ENCODE measurements at regions not wholly inside any gene's neighbourhood (a gene's known extent, or its start where the extent isn't known, plus 50 kb on each side); places are given as distances from the start of the nearest gene placed in this dataset.

DNA sequence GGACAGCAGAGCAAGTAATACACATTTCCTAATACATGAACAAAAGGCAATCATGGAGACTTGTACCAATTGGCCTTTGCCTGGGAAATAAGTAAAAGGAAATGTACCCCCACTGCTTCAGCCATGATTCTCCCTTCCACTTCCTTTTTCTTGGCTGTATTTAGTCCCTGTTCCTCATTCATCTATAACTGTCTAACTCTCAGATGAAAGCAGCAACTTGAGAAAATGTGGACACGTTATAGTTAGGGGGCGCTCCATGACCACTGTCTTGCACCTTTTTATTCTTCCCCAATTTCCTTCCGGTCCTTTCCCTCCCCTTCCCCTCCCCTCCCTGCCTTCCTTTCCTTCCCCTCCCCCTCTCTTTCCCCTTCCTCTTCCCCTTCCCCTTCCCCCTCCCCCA lies 61.3 kb upstream of the BARX2 start:
- H4K20me1 ChIP-seq (ENCODE audit: insufficient read depth, low read length) = no peaks in the 10 kb centered on the region
- no peaks in the 10 kb centered on the region for H3K9me3 ChIP-seq (ENCODE audit: low read length)
- DNase-seq (ENCODE audit: low spot score) (no peak), ATAC-seq (no peak), FAIRE-seq (no peak)
- POLR2A ChIA-PET = no interaction called here
- H3K9ac ChIP-seq (ENCODE audit: insufficient read depth, low read depth, low read length) = no peak overlapping the region
- in situ Hi-C loops (cut with HindIII; ENCODE audit: extremely low pct_ligation_motif_present, low pct_unique_long_range_greater_than_20kb) (no loop called here), intact Hi-C loops (cut with micrococcal nuclease; ENCODE audit: unreplicated experiment) (no loop called here)
- CTCF ChIA-PET (ENCODE audit: low intra/inter-chr PET ratio, low total read pairs) = interaction anchor here (0.8 kb wide), 1 partner anchor 17 kb away, joined by 3 read pairs; no protein-coding TSS in a partner anchor
- H3K4me3 ChIP-seq (replicated peaks in 1 of 3; ENCODE audit: insufficient read depth in 1 of 3, low read depth in 2 of 3, low read length in 3 of 3) = no peak overlapping the region
- no peak overlapping the region for H3K27ac ChIP-seq (ENCODE audit: extremely low read length, insufficient read depth, low read length)
- no peaks in the 10 kb centered on the region for H3K36me3 ChIP-seq (replicated peaks in 1 of 2; ENCODE audit: control insufficient read depth in 1 of 2, insufficient read depth in 2 of 2, low read length in 2 of 2)
- no peaks in the 10 kb centered on the region for H3K27me3 ChIP-seq (ENCODE audit: control insufficient read depth in 1 of 2, insufficient read depth in 2 of 2, low read length in 2 of 2)
- no peak overlapping the region for H2AFZ ChIP-seq (ENCODE audit: low read length)
- no peaks in the 10 kb centered on the region for H3K79me2 ChIP-seq (ENCODE audit: insufficient read depth, low read length)
- BruUV-seq (replicated peaks) = no TSS peak
- WGBS (ENCODE audit: low lambda C conversion rate) = 56% methylated on average over 3 of the region's 3 CpGs
- peaks cover 44% of the 10 kb centered on the region for H3K4me1 ChIP-seq (ENCODE audit: insufficient read depth, low read length)
- no peak overlapping the region for H3K4me2 ChIP-seq (ENCODE audit: low read depth, low read length)
- TF ChIP-seq TRIM24 (CRISPR knock-in tag; IDR thresholded peaks at IDR 0.05) = no peak
- TF ChIP-seq, protein P1, sequence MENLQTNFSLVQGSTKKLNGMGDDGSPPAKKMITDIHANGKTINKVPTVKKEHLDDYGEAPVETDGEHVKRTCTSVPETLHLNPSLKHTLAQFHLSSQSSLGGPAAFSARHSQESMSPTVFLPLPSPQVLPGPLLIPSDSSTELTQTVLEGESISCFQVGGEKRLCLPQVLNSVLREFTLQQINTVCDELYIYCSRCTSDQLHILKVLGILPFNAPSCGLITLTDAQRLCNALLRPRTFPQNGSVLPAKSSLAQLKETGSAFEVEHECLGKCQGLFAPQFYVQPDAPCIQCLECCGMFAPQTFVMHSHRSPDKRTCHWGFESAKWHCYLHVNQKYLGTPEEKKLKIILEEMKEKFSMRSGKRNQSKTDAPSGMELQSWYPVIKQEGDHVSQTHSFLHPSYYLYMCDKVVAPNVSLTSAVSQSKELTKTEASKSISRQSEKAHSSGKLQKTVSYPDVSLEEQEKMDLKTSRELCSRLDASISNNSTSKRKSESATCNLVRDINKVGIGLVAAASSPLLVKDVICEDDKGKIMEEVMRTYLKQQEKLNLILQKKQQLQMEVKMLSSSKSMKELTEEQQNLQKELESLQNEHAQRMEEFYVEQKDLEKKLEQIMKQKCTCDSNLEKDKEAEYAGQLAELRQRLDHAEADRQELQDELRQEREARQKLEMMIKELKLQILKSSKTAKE (CRISPR knock-in tag; IDR thresholded peaks at IDR 0.05; ENCODE audit: borderline replicate concordance) = no peak
- TF ChIP-seq, protein P2, sequence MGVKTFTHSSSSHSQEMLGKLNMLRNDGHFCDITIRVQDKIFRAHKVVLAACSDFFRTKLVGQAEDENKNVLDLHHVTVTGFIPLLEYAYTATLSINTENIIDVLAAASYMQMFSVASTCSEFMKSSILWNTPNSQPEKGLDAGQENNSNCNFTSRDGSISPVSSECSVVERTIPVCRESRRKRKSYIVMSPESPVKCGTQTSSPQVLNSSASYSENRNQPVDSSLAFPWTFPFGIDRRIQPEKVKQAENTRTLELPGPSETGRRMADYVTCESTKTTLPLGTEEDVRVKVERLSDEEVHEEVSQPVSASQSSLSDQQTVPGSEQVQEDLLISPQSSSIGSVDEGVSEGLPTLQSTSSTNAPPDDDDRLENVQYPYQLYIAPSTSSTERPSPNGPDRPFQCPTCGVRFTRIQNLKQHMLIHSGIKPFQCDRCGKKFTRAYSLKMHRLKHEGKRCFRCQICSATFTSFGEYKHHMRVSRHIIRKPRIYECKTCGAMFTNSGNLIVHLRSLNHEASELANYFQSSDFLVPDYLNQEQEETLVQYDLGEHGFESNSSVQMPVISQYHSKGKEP (CRISPR knock-in tag; IDR thresholded peaks at IDR 0.05) = no peak
- peak; percentile 98 for TF ChIP-seq HNRNPK (IDR thresholded peaks at IDR 0.05; ENCODE audit: low read depth, low read length, poor library complexity, severe bottlenecking)
- TF ChIP-seq MLXIP (CRISPR knock-in tag; IDR thresholded peaks at IDR 0.05; ENCODE audit: borderline replicate concordance) = no peak
- no peak for TF ChIP-seq ELK4 (CRISPR knock-in tag; IDR thresholded peaks at IDR 0.05; ENCODE audit: borderline replicate concordance)
- TF ChIP-seq ZNF280D (CRISPR knock-in tag; IDR thresholded peaks at IDR 0.05) = no peak
- no peak for TF ChIP-seq ZNF232 (CRISPR knock-in tag; IDR thresholded peaks at IDR 0.05; ENCODE audit: borderline replicate concordance)
- TF ChIP-seq HHEX (CRISPR knock-in tag; IDR thresholded peaks at IDR 0.05) = no peak
- TF ChIP-seq ARHGAP35 (CRISPR knock-in tag; IDR thresholded peaks at IDR 0.05; ENCODE audit: borderline replicate concordance) = no peak
- peak; percentile 76 for TF ChIP-seq PCBP2 (optimal IDR thresholded peaks at IDR 0.05; ENCODE audit: low read depth, low read length, poor library complexity, severe bottlenecking)
- 0 out of 2 replicates have a peak, but pooled peaks have one; percentile 51 for TF ChIP-seq PCBP1 (IDR thresholded peaks at IDR 0.05; ENCODE audit: borderline replicate concordance, low read depth, low read length)
- no peak for TF ChIP-seq PAX8 (CRISPR knock-in tag; IDR thresholded peaks at IDR 0.05; ENCODE audit: borderline replicate concordance)

Measured in HepG2 (cell line).